GM21528 (cell line): ENCODE measurements at regions not wholly inside any gene's neighbourhood (a gene's known extent, or its start where the extent isn't known, plus 50 kb on each side); places are given as distances from the start of the nearest gene placed in this dataset.

Experiments
- ATAC-seq: cut with Tn5 transposase; IDR thresholded peaks from one replicate; pipeline ENCODE4 v1.9.1; 2021; ENCODE audit warnings: mild to moderate bottlenecking, moderate library complexity; ENCODE audit not compliant: unreplicated experiment, low FRiP score

DNA sequence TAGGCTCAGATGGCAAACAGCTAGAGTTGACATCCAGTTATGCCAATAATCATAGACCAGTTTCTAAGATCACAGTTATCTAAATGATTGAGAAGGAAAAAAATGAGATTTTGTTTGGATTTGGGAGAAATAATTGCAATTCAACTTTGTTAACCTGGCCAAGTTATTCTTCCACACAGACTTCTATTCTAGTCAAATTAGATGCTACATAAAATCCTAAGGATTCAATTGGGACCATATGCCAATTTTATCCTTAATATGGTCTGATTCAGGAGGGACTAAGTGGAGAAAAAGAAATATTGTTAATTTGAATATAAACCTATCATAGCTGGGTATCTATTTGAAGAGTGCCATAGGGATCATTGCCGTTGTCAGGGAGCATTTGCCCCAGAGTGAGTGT lies 178.3 kb upstream of the SLC7A11 start:
- ATAC-seq, result no peak

- no peak for ATAC-seq
Measured at GRCh38 chr4:138414202-138414601, 172.1 kb upstream of the SLC7A11 start.

DNA sequence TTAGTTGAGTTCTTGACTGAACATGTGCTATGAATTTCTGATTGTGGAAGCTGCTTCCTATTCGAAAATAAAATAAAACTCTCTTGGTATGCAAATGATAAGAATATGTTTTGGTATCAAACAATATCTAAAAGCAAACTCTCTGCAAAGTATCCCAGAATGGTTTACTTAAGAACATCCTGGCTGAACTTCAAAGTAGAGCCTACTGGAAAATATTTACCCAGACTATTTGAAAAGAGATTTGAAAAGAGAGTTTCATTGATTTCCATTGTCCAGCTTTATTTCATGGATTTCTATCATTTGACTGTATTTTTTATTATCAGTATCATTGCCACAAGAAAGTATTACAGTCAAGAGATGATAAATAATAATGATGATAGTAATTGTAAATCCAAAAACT lies 171.1 kb upstream of the SLC7A11 start:
- ATAC-seq, result no peak

- no peak for ATAC-seq
Measured at GRCh38 chr4:138412847-138413246, 170.7 kb upstream of the SLC7A11 start.

DNA sequence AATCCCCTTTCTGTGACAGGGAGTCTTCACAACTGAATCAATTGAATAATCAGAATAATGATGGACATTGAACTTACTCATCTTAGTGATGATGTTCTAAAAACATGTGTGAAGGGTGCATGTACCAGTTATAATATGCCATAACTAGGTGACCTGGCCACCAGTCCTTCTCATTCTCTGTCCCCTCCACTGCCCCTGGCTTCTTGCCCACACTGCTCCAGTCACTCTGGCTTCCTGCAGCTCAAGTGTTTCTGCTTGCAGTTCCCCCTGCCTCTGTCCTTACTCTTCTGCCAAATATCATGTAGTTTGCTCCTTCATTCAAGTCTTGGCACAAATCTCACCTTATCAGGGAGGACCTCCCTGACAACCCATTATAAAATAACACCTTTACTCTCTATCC lies 168.1 kb upstream of the SLC7A11 start:
- no peak for ATAC-seq

DNA sequence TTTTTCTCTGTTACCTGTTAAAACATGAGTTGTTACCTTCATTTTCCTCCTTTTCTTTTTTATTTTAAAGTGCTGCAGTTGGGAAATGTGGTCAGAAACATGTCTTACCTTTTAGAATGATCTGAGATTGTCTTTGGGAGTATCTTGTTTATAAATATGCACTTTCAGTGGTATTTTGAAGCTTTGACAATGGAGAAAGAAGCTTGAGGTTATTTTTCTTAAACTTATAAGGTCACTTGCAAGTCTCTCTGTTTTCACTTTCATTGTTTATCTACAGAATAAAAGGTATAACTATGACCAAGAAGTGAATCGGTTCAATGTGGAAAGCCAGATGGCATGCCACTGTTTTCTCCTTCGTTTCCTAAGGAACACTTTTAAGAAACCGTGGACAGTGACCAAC lies 167.5 kb upstream of the SLC7A11 start:
- no peak for ATAC-seq

DNA sequence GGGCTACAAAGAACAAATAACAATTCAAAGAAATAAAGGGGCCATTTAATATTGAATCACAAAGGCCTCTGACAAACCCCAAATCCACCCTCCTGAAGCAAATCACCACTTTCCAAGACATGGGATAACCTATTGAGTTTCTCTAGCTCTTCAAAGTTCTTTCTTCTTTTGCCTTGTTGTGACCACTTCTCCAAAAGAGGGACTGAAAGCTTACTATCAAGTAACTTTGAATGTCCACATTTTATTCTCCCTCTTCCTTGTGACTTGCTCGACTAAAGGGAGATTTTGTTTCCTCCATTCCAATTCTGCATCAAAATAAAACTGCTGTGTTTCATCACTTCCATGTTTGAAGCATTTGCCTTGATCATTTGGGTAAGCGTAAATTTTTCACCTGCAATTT lies 166.6 kb upstream of the SLC7A11 start:
- no peak for ATAC-seq

GRCh38 chr4:138407329-138407728 lies 165.2 kb upstream of the SLC7A11 start:
- no peak for ATAC-seq

- no peak for ATAC-seq
Measured at GRCh38 chr4:138406876-138407275, 164.7 kb upstream of the SLC7A11 start.

DNA sequence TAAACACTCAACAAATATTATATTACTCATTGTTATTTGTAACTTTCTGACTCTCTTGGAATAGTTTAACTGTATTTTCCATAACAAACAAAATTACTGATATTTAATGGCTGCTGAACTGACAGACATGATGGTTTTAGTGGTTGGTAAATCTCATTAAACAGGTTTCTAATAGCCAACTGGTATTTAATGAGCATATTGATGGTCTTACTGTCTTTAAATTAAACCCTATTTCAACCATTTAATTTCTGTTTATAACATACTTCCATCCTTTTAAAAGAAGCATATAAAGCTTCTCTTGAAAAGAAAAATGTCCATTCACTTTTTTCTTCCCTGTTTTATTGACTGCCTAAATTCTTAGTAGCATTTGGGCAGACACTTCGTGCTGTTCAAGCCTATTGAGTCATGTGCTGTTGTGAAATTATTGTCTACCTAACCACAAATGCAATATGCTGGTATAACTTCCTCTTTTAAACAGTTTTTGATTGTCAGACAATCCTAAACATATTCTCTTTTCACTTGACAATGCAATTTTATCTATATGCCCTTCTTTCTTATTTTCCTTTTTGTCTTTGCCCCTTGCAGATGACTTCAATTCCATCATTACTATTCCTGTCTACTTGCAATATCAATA lies 163.9 kb upstream of the SLC7A11 start:
- ATAC-seq, result peak; percentile 77

DNA sequence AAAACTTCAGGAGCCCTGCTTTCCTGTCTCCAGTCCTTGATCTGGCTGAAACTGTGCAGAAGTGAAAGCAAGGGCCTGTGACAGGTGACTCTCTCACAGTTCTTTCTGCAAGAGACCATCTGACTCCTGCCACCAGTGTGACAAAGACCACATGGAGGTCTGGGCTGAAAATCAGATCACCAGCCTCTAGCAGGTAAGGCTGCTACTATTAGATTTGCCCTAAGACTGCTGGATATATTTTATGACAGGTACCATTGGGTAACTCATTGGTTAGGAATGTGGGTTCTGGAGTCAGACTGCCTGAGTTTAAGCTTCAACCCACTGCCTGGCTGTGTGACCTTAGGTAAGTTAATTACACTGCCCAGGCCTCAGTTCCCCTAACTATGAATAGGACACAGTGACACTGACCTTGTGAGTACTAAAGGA lies 163.3 kb upstream of the SLC7A11 start:
- peak; percentile 83 for ATAC-seq

DNA sequence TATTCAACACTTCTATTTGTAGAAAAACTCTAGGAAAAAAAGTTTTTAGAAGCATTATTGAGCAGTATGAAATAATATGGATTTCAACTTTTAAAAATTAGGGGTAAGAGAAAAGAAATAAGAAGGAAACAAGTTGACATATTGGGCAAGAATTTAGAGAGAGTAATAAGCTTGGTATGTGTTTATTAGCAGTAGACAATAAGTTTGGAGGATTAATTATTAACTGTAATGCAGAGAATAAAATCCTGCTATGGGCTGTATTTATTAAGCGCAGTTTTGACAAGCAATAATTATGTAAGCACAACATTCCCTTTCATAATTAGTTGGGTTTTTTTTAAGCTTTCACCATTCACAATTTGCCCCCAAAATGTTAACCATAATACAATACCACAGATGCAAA lies 162.7 kb upstream of the SLC7A11 start:
- ATAC-seq, result no peak

- ATAC-seq, result no peak
Measured at GRCh38 chr4:138404251-138404650, 162.1 kb upstream of the SLC7A11 start.

GRCh38 chr4:138401334-138401733 lies 159.2 kb upstream of the SLC7A11 start:
- ATAC-seq, result no peak

- no peak for ATAC-seq
Measured at GRCh38 chr4:138400543-138400942, 158.4 kb upstream of the SLC7A11 start.

DNA sequence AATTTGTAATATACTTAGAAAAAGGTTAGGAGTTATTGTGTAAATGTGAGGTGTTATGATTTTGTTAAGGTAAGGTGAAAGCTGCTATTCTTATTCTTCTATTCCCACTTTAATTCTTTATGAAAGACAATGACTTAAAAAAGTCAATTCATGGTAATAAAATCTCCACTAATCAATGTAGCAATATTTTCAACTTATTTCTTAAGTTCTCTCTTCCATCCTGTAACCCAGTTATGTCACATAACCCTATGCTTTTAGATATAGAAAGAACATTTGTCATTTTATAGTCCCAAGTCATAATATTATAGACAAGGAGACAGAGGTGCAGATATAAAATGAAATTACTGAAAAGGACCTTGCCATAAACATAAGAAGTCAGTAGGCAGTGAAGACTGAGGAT lies 157.9 kb upstream of the SLC7A11 start:
- ATAC-seq, result no peak

- ATAC-seq, result no peak
Measured at GRCh38 chr4:138399081-138399480, 156.9 kb upstream of the SLC7A11 start.

DNA sequence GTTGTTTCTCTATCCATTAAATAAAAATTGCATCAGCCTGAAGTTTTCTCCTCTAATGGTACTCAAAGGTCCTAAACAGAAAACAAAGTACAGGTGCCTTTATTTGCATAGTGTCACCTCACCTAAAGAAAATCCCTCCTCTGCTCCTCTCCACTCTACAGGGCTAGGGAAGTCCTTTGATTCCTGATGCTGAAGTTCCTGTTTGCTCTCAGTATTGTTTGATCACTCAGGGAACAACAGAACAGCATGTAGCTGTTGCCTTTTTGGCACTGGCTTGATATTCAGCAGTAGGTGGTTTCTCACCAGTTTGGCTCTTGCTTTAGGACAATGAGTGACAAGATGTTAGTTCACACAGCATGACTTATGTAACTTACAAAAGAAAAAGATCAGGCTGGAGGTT lies 156.2 kb upstream of the SLC7A11 start:
- ATAC-seq, result no peak

DNA sequence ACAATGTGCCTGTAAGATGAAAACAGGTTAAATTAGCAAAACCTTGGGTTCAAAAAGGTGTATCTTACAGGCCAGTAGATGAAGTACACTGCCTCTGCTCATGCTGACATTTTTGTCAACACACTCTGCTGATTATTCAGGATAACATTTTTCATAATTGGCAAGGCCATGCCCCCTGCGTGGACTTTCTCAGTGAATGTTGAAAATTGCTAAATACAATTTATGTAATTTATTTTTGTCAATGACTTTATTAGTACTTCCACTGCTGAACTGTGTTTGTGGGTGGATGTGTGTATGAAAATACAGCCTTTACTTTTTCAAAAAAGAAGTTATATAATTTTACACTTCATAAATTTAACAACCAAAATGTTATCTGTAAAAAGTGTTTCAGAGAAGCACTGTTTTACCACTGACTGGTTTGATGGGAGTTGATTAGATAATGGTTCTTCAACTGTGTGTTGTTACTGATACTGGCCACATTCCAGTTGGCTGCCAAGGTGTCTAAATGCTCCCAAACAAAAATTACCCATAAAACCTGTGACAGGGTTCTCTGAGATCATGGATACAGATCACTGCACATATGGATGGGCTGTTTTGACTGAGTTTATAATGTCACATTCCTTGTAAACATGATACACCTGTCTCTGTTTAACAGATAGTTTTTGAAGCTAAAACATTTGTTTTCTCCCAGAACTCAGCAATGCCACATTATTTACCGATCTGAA lies 151.9 kb upstream of the SLC7A11 start:
- ATAC-seq, result no peak

DNA sequence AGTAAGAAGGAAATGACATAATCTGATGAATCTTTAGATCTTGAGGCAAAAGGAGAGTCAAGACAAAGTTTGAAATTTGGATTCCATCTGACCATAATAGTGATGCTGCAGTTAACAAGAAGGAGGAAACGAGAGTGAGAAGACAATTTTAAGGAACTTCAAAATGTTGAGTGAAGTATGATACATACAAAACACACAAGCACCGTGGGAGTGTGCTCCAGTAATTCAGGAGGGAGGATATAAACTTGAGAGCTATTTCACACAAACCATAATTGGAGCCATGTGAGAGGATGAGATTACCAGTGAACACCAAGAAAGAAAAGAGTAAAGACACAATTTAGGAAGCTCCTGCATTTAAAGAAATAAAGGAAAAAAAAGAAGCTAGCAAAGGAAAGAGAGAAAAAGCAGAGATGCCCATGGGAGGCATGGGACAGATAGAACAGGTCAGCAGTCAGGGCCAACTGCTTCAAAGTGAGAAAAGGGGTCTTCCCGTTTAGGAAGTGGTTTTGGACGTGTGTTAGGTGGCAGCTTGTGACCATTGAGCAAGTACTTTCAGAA lies 150.7 kb upstream of the SLC7A11 start:
- peak; percentile 69 for ATAC-seq

DNA sequence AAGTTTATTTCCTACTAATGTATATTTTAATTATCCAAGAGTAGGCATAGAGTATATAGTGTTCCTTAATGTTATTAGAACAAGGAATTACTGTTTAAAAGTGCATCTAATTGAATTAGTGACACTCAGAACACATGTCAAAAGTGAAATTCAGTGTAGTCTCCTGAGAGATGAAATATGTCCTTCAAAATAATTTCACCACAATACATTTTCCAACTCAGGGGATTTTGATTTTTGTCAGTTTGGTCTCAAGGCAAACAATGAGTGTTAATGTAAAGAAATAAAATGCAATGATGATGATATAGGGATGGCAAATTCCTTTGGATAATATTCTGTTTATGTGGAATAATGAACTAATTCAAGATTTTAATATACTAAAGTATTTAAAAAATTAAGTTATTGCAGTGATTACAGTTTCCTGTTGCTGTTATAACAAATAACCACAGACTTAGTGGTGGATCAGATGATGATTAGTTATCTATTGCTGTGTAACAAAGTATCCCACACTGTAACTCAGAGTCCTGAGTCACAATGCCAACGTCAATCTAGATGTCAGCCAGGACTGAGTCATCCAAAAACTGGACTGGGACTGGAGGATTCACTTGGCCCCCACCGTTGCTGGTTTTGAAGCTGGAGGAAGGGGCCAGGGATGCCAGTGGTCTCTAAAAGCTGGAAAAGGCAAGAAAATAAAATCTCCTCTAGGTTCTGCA lies 148.0 kb upstream of the SLC7A11 start:
- no peak for ATAC-seq
